SK-N-MC (cell line): ENCODE measurements at regions not wholly inside any gene's neighbourhood (a gene's known extent, or its start where the extent isn't known, plus 50 kb on each side); places are given as distances from the start of the nearest gene placed in this dataset.

Experiments used
- EZH2 ChIP-seq: fragments of 200-600 bp; sonication (generic); IDR thresholded peaks from one replicate; pipeline ENCODE4 v1.6.1; 2017; ENCODE audit warnings: antibody characterized with exemption
- POLR2AphosphoS5 ChIP-seq: IDR thresholded peaks from 2 replicates; pipeline ENCODE4 v1.6.1; 2012; ENCODE audit warnings: mild to moderate bottlenecking, low read depth, low read length, borderline replicate concordance

DNA sequence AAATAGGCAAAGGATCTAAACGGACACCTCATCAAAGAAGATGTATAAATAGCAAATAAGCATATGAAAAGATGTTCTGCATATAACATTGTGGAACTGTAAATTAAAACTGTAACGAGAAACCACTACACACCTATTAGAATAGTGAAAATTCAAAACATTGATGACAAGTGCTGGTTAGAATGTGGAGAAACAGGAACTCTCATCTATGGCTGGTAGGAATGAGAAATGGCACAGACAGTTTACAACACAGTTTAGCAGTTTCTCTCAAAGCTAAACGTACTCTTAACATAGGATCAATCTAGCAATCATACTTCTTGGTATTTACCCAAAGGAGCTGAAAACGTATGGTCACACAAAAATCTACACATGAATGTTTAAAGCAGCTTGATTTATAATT lies 126.2 kb downstream of the TRIB2 start:
- no peak for TF ChIP-seq POLR2AphosphoS5
- no peak for TF ChIP-seq EZH2
